ENCODE measurements at regions not wholly inside any gene's neighbourhood (a gene's known extent, or its start where the extent isn't known, plus 50 kb on each side); places are given as distances from the start of the nearest gene placed in this dataset.
"Not testable (repeated sequence)": the region's sequence is repeated elsewhere in the genome, so short reads cannot be mapped to it uniquely, and the experiment has no call there.

DNA sequence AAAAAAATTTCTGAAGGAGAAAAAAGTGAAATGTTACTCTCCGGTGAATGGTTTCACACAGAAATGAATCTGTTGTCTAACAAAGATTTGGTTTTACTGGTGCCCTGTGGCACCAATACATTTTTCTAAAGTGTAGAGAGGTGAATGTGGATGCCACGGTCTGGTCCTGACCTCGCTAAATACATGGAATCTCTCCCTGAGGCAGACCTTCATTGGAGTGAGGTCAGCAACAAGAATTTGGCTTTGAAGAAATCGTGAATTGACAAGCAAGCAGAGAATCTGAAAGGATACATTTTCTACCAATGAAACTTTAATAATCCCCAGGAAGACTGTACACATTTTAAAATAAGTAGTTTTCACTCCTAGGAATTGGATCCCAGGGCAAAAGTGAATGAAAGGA is 81.2 kb upstream of the OTOGL start:
- TF ChIP-seq, protein P1, sequence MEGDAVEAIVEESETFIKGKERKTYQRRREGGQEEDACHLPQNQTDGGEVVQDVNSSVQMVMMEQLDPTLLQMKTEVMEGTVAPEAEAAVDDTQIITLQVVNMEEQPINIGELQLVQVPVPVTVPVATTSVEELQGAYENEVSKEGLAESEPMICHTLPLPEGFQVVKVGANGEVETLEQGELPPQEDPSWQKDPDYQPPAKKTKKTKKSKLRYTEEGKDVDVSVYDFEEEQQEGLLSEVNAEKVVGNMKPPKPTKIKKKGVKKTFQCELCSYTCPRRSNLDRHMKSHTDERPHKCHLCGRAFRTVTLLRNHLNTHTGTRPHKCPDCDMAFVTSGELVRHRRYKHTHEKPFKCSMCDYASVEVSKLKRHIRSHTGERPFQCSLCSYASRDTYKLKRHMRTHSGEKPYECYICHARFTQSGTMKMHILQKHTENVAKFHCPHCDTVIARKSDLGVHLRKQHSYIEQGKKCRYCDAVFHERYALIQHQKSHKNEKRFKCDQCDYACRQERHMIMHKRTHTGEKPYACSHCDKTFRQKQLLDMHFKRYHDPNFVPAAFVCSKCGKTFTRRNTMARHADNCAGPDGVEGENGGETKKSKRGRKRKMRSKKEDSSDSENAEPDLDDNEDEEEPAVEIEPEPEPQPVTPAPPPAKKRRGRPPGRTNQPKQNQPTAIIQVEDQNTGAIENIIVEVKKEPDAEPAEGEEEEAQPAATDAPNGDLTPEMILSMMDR (IDR thresholded peaks at IDR 0.05) = no peak
- ATAC-seq = no peak
- DNase-seq = no peak
- Histone ChIP-seq H3K36me3 (ENCODE audit: low read depth) (no peaks in the 10 kb centered on the region), H3K9me3 (no peaks in the 10 kb centered on the region), H3K4me3 (no peak overlapping the region), H3K4me1 (ENCODE audit: low read depth) (no peaks in the 10 kb centered on the region)
- intact Hi-C loops (cut with DNase I, micrococcal nuclease) = no loop called here

DNA sequence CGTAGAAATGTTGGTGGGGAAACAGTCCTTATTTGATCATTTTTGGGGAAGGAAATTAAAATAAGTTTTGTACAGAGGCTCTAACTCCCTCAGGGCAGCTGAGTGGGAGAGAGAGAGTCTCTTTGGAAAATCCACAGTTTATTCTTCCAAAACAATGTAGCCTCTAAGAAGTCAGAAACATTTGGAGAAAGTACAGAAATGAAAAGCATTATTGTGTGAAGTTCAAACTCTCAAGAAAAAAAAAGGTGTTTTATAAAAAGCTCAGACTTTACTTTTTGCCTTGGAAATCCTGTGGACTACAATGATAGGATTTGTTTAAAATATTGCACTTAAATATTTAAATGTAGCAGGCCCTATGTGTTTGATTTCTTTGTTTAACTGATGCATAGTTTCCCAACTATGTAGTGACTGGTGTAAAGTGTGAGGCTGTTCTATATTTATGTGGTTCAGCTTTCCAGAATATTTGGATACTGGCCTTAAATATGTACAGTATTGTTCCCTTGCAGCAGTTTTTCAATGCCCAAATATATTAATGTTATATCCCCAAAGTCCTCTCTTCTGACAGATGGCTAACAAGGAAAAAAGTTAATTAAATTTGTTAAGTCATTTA is 82.0 kb upstream of the OTOGL start:
- no peaks in the 10 kb centered on the region for H3K9me3 ChIP-seq
- intact Hi-C loops (cut with DNase I, micrococcal nuclease) = no loop called here
- no peaks in the 10 kb centered on the region for H3K36me3 ChIP-seq (ENCODE audit: low read depth)
- TF ChIP-seq, protein P1 (IDR thresholded peaks at IDR 0.05) = no peak
- no peaks in the 10 kb centered on the region for H3K4me1 ChIP-seq (ENCODE audit: low read depth)
- H3K4me3 ChIP-seq = no peak overlapping the region
- ATAC-seq (no peak), DNase-seq (no peak)

DNA sequence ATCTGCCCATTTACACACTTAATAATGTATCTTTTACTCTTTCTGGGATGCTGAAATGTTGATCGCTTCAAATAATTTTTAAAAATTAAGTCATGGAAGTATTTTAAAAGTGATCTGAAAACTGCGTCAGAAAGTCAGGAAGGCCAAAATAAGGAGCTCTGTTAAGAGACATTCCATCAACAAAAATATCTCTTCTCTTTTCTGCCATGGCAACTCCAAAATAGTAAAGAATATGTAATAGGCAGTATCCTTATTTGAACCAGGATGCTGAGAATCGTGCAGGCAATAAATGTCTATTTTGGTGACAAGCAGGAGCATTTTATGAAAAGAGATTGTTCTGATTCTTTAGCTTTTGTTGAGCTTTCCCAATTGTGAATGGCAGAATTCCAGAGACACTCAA is 81.8 kb upstream of the PPP1R12A start:
- no peak for ATAC-seq
- Histone ChIP-seq H3K4me1 (ENCODE audit: low read depth) (no peaks in the 10 kb centered on the region), H3K36me3 (ENCODE audit: low read depth) (no peaks in the 10 kb centered on the region), H3K9me3 (no peaks in the 10 kb centered on the region), H3K4me3 (no peak overlapping the region)
- DNase-seq = no peak
- TF ChIP-seq, protein P1 (IDR thresholded peaks at IDR 0.05) = no peak
- intact Hi-C loops (cut with DNase I, micrococcal nuclease) = no loop called here

DNA sequence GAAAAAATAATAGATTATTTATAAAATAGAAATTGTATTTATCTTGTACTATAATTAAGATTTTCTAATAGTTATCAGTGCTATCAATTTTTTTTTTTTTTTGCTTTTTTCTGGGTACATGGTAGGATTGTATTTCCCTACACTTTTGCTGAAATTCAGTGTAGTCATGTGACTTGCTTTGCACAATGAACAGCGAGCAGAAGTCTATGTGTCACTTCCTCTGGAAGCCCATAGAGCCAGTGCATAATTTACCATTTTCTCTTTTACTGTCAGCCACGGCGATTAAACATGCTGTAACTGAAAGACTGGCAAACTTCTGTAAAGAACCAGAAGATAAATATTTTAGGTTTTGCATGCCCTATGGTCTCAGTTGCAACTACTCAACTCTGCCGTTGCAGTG is 80.8 kb upstream of the PPP1R12A start:
- DNase-seq (no peak), ATAC-seq (no peak)
- TF ChIP-seq, protein P1 (IDR thresholded peaks at IDR 0.05) = no peak
- H3K4me3 ChIP-seq = no peak overlapping the region
- H3K4me1 ChIP-seq (ENCODE audit: low read depth) = no peaks in the 10 kb centered on the region
- intact Hi-C loops (cut with DNase I, micrococcal nuclease) = no loop called here
- no peaks in the 10 kb centered on the region for H3K9me3 ChIP-seq
- H3K36me3 ChIP-seq (ENCODE audit: low read depth) = no peaks in the 10 kb centered on the region

DNA sequence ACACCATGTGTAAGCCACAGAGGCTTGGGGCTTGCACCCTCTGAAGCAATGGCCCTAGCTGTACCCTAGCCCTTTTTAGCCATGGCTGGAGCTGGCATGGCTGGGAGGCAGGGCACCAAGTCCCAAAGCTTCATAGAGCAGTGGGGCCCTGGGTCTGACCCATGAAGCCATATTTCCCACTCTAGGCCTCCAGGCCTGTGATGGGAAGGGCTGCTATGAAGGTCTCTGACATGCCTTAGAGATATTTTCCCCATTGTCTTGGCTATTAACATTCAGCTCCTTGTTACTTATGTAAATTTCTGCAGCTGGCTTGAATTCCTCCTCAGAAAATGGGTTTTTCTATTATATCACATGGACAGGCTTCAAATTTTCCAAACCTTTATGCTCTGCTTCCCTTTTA is 68.8 kb upstream of the PPP1R12A start:
- H3K4me1 ChIP-seq (ENCODE audit: low read depth); ATAC-seq; DNase-seq; H3K36me3 ChIP-seq (ENCODE audit: low read depth); H3K9me3 ChIP-seq; H3K4me3 ChIP-seq; intact Hi-C loops (cut with DNase I, micrococcal nuclease): not testable (repeated sequence)

DNA sequence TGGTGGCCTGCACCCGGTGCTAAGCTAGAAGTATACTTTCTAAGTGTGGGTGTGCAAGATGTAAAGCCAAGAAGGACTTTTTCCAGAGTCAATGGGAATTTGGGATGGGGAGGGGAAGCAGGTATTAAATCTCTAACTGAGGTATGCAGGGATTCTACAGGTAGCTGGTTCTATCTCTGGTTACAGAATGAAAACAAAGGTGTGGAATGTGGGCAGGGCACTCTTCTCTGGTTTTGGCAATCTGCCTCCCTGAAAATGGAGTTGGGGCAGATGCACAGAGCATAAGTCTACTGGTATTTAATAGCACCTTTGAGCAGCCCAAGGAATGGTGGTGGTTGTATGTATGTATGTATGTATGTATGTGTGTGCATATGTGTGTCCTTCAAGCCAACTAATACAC is 66.7 kb upstream of the PPP1R12A start:
- Histone ChIP-seq H3K9me3 (no peaks in the 10 kb centered on the region), H3K4me1 (ENCODE audit: low read depth) (no peaks in the 10 kb centered on the region), H3K36me3 (ENCODE audit: low read depth) (no peaks in the 10 kb centered on the region), H3K4me3 (no peak overlapping the region)
- intact Hi-C loops (cut with DNase I, micrococcal nuclease) = no loop called here
- ATAC-seq (no peak), DNase-seq (no peak)
- TF ChIP-seq, protein P1 (IDR thresholded peaks at IDR 0.05) = no peak

All from mucosa of descending colon (tissue), 3 donors.